Neural progenitor cell (in vitro differentiated cells): ENCODE measurements at regions not wholly inside any gene's neighbourhood (a gene's known extent, or its start where the extent isn't known, plus 50 kb on each side); places are given as distances from the start of the nearest gene placed in this dataset.

Experiments used
- DNase-seq: peaks from one replicate; pipeline ENCODE4 v3.0.0-alpha.2; 2016; ENCODE audit warnings: low spot score
- H2AFZ ChIP-seq: fragments of 200-600 bp; sonication (generic); replicated peaks from 2 replicates; pipeline ENCODE4 v1.6.1; 2016; ENCODE audit warnings: antibody characterized with exemption
- H3F3A ChIP-seq: fragments of 200-600 bp; sonication (generic); 2 replicates; pipeline ENCODE4 v1.6.1; 2016; ENCODE audit warnings: antibody characterized with exemption, low read depth
- H3K27ac ChIP-seq: fragments of 200-600 bp; sonication (generic); 2 replicates; pipeline ENCODE4 v1.5.1; 2016; ENCODE audit warnings: mild to moderate bottlenecking
- H3K27me3 ChIP-seq: fragments of 200-600 bp; sonication (generic); 2 replicates; pipeline ENCODE4 v1.6.1; 2016; ENCODE audit warnings: mild to moderate bottlenecking, moderate library complexity
- H3K36me3 ChIP-seq: fragments of 200-600 bp; sonication (generic); 2 replicates; pipeline ENCODE4 v1.5.1; 2016
- H3K4me1 ChIP-seq: fragments of 200-600 bp; sonication (generic); 2 replicates; pipeline ENCODE4 v1.6.1; 2016; ENCODE audit warnings: mixed run types
- H3K4me2 ChIP-seq: fragments of 200-600 bp; sonication (generic); 2 replicates; pipeline ENCODE4 v1.6.1; 2016
- H3K4me3 ChIP-seq: fragments of 200-600 bp; sonication (generic); 2 replicates; pipeline ENCODE4 v1.5.1; 2016
- H3K79me2 ChIP-seq: fragments of 200-600 bp; sonication (generic); 2 replicates; pipeline ENCODE4 v1.6.1; 2016; ENCODE audit warnings: low read depth
- H3K9ac ChIP-seq: fragments of 200-600 bp; sonication (generic); 2 replicates; pipeline ENCODE4 v1.6.1; 2016
- H3K9me3 ChIP-seq: fragments of 200-600 bp; sonication (generic); 2 replicates; pipeline ENCODE4 v1.5.1; 2016; ENCODE audit warnings: low read depth
- H4K20me1 ChIP-seq: fragments of 200-600 bp; sonication (generic); 2 replicates; pipeline ENCODE4 v1.6.1; 2016; ENCODE audit warnings: low read depth
- H3K27ac Mint-ChIP-seq: 3 replicates; pipeline ENCODE4 v1.8.0; 2021; ENCODE audit warnings: mixed read lengths
- H3K27me3 Mint-ChIP-seq: 2 replicates; pipeline ENCODE4 v1.8.0; 2022; ENCODE audit warnings: low read depth, mild to moderate bottlenecking, inconsistent platforms, moderate library complexity, mixed read lengths; ENCODE audit not compliant: insufficient read depth
- H3K36me3 Mint-ChIP-seq: 3 replicates; pipeline ENCODE4 v1.8.0; 2021; ENCODE audit warnings: mixed read lengths
- H3K4me1 Mint-ChIP-seq: 3 replicates; pipeline ENCODE4 v1.8.0; 2021; ENCODE audit warnings: mixed read lengths
- H3K4me3 Mint-ChIP-seq: 3 replicates; pipeline ENCODE4 v1.8.0; 2021; ENCODE audit warnings: mild to moderate bottlenecking, moderate library complexity, mixed read lengths
- H3K9me3 Mint-ChIP-seq: 3 replicates; pipeline ENCODE4 v1.8.0; 2020; ENCODE audit warnings: mixed read lengths
- CTCF ChIP-seq: fragments of 200-600 bp; sonication (generic); IDR thresholded peaks from 2 replicates; pipeline ENCODE4 v1.5.1; 2017; ENCODE audit warnings: antibody characterized with exemption, mild to moderate bottlenecking
- EZH2 ChIP-seq: fragments of 200-600 bp; sonication (generic); IDR thresholded peaks from 2 replicates; pipeline ENCODE4 v1.6.1; 2017; ENCODE audit warnings: antibody characterized with exemption, mild to moderate bottlenecking, moderate library complexity
- EZH2phosphoT487 ChIP-seq: fragments of 200-600 bp; sonication (generic); IDR thresholded peaks from 2 replicates; pipeline ENCODE4 v1.6.1; 2017; ENCODE audit warnings: antibody characterized with exemption

GRCh38 chr10:52682766-52683165 lies 89.8 kb downstream of the MBL2 start:
- H3K27me3 ChIP-seq, result no peaks in the 10 kb centered on the region
- H3F3A ChIP-seq, result no peaks in the 10 kb centered on the region
- no peak overlapping the region for H3K27ac Mint-ChIP-seq
- H3K36me3 ChIP-seq, result no peaks in the 10 kb centered on the region
- H4K20me1 ChIP-seq, result no peaks in the 10 kb centered on the region
- H3K4me1 ChIP-seq, result peaks cover 3% of the 10 kb centered on the region
- H3K27ac ChIP-seq, result no peak overlapping the region
- H3K4me3 ChIP-seq, result no peak overlapping the region
- H3K79me2 ChIP-seq, result no peaks in the 10 kb centered on the region
- H3K9me3 Mint-ChIP-seq, result no peaks in the 10 kb centered on the region
- no peak overlapping the region for H2AFZ ChIP-seq
- H3K4me2 ChIP-seq, result no peak overlapping the region
- no peaks in the 10 kb centered on the region for H3K4me1 Mint-ChIP-seq
- no peak for TF ChIP-seq EZH2phosphoT487
- TF ChIP-seq EZH2, result no peak
- TF ChIP-seq CTCF, result no peak
- H3K4me3 Mint-ChIP-seq, result no peak overlapping the region
- H3K9ac ChIP-seq, result no peak overlapping the region
- no peaks in the 10 kb centered on the region for H3K9me3 ChIP-seq
- no peak for DNase-seq
- H3K27me3 Mint-ChIP-seq, result peaks cover 4% of the 10 kb centered on the region
- H3K36me3 Mint-ChIP-seq, result no peaks in the 10 kb centered on the region

- H3F3A ChIP-seq, result no peaks in the 10 kb centered on the region
- no peak overlapping the region for H3K4me3 ChIP-seq
- no peak overlapping the region for H3K4me3 Mint-ChIP-seq
- H3K79me2 ChIP-seq, result no peaks in the 10 kb centered on the region
- H3K36me3 Mint-ChIP-seq, result no peaks in the 10 kb centered on the region
- no peaks in the 10 kb centered on the region for H3K36me3 ChIP-seq
- H3K27me3 ChIP-seq, result no peaks in the 10 kb centered on the region
- no peaks in the 10 kb centered on the region for H3K9me3 ChIP-seq
- no peaks in the 10 kb centered on the region for H3K9me3 Mint-ChIP-seq
- no peak overlapping the region for H2AFZ ChIP-seq
- H3K9ac ChIP-seq, result no peak overlapping the region
- H3K27me3 Mint-ChIP-seq, result peaks cover 4% of the 10 kb centered on the region
- H3K4me1 Mint-ChIP-seq, result no peaks in the 10 kb centered on the region
- no peaks in the 10 kb centered on the region for H4K20me1 ChIP-seq
- no peak for DNase-seq
- TF ChIP-seq CTCF (no peak), EZH2phosphoT487 (no peak), EZH2 (no peak)
- no peak overlapping the region for H3K27ac ChIP-seq
- H3K27ac Mint-ChIP-seq, result no peak overlapping the region
- peaks cover 3% of the 10 kb centered on the region for H3K4me1 ChIP-seq
- no peak overlapping the region for H3K4me2 ChIP-seq
Observed at GRCh38 chr10:52683776-52684175, 88.8 kb downstream of the MBL2 start.

- H3K9ac ChIP-seq, result no peak overlapping the region
- H3K4me2 ChIP-seq, result no peak overlapping the region
- H3K9me3 Mint-ChIP-seq, result peaks cover 2% of the 10 kb centered on the region
- no peaks in the 10 kb centered on the region for H3F3A ChIP-seq
- H2AFZ ChIP-seq, result no peak overlapping the region
- H3K36me3 Mint-ChIP-seq, result no peaks in the 10 kb centered on the region
- no peak for TF ChIP-seq EZH2
- no peak for TF ChIP-seq EZH2phosphoT487
- no peak for TF ChIP-seq CTCF
- peaks cover 2% of the 10 kb centered on the region for H3K27me3 Mint-ChIP-seq
- no peaks in the 10 kb centered on the region for H3K4me1 Mint-ChIP-seq
- H3K27ac ChIP-seq, result no peak overlapping the region
- no peak for DNase-seq
- H3K9me3 ChIP-seq, result no peaks in the 10 kb centered on the region
- H3K4me1 ChIP-seq, result no peaks in the 10 kb centered on the region
- no peaks in the 10 kb centered on the region for H3K27me3 ChIP-seq
- H3K27ac Mint-ChIP-seq, result no peak overlapping the region
- H3K79me2 ChIP-seq, result no peaks in the 10 kb centered on the region
- no peak overlapping the region for H3K4me3 ChIP-seq
- no peak overlapping the region for H3K4me3 Mint-ChIP-seq
- H4K20me1 ChIP-seq, result no peaks in the 10 kb centered on the region
- H3K36me3 ChIP-seq, result no peaks in the 10 kb centered on the region
Observed at GRCh38 chr10:52688899-52689298, 83.7 kb downstream of the MBL2 start.

GRCh38 chr10:52696232-52696631 lies 76.4 kb downstream of the MBL2 start:
- H3K9me3 ChIP-seq, result no peaks in the 10 kb centered on the region
- no peaks in the 10 kb centered on the region for H3K4me1 Mint-ChIP-seq

More at GRCh38 chr10:52696232-52696631, 76.4 kb downstream of the MBL2 start:
- Histone ChIP-seq H3K27ac (no peak overlapping the region), H3F3A (no peaks in the 10 kb centered on the region), H3K9ac (no peak overlapping the region), H3K4me3 (no peak overlapping the region), H3K4me2 (no peak overlapping the region), H3K27me3 (no peaks in the 10 kb centered on the region), H2AFZ (no peak overlapping the region), H3K36me3 (no peaks in the 10 kb centered on the region), H4K20me1 (no peaks in the 10 kb centered on the region), H3K79me2 (no peaks in the 10 kb centered on the region), H3K4me1 (no peaks in the 10 kb centered on the region)
- no peak for DNase-seq
- H3K27me3 Mint-ChIP-seq, result no peaks in the 10 kb centered on the region
- H3K4me3 Mint-ChIP-seq, result no peak overlapping the region
- no peaks in the 10 kb centered on the region for H3K9me3 Mint-ChIP-seq
- H3K36me3 Mint-ChIP-seq, result no peaks in the 10 kb centered on the region
- H3K27ac Mint-ChIP-seq, result no peak overlapping the region
- TF ChIP-seq EZH2, result no peak
- no peak for TF ChIP-seq CTCF
- TF ChIP-seq EZH2phosphoT487, result no peak
